ENCODE measurements at regions not wholly inside any gene's neighbourhood (a gene's known extent, or its start where the extent isn't known, plus 50 kb on each side); places are given as distances from the start of the nearest gene placed in this dataset.

GRCh38 chr14:56903304-56903969, 93.2 kb upstream of the OTX2 start:
- H3K4me3 ChIP-seq (ENCODE audit: low read depth, low read length) = no peak overlapping the region
- TF ChIP-seq CTCF (IDR thresholded peaks at IDR 0.05; ENCODE audit: low read depth, low read length, missing control alignments) = no peak
- in situ Hi-C loops (cut with HindIII; ENCODE audit: low sequenced_read_pairs) = no loop called here
- DNase-seq (ENCODE audit: low read depth) = no peak

DNA sequence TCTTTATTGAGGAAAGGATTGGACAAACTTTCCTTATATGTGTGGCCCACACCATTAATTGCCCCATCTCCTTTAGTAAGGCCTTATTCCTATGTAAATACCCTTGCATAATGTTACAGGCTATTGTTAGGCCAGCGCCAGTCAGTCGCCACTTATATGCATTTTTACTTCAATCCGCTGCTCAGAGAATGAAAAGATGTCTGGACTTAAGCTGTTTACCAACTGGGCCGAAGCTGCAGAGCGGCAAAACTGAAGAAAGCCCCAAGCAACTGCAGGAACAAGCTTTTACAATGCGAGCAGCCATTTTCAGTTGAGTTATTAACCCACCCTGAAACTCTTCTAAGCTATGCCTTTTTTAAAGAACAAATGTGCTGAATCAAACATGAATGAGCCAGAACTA, 92.1 kb upstream of the OTX2 start:
- in situ Hi-C loops (cut with HindIII; ENCODE audit: low sequenced_read_pairs) = no loop called here
- no peak overlapping the region for H3K4me3 ChIP-seq (ENCODE audit: low read depth, low read length)
- no peak for DNase-seq (ENCODE audit: low read depth)
- no peak for TF ChIP-seq CTCF (IDR thresholded peaks at IDR 0.05; ENCODE audit: low read depth, low read length, missing control alignments)

GRCh38 chr14:56900726-56901125, 90.4 kb upstream of the OTX2 start:
- H3K4me3 ChIP-seq (ENCODE audit: low read depth, low read length) = no peak overlapping the region
- in situ Hi-C loops (cut with HindIII; ENCODE audit: low sequenced_read_pairs) = no loop called here
- TF ChIP-seq CTCF (IDR thresholded peaks at IDR 0.05; ENCODE audit: low read depth, low read length, missing control alignments) = no peak
- DNase-seq (ENCODE audit: low read depth) = no peak

DNA sequence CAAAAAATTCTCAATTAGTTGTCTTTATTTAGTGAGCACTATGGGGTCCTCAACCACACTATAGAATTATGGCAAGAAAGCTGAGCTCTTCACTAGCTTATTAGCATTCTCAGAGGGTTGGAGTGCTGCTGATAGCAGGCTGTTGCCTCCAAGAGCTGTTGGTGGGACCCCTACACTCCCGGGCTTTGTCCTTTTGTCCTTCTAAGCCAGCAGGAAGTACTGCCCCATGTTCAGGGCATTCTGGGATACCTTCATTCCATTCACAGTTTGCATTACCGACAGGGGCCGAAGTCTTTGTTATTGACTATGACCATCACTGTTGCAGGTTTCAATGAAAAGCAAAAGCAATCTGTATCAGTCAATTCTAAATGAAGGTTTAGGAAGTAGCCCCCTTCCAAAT, 89.5 kb upstream of the OTX2 start:
- no peak overlapping the region for H3K4me3 ChIP-seq (ENCODE audit: low read depth, low read length)
- no peak for TF ChIP-seq CTCF (IDR thresholded peaks at IDR 0.05; ENCODE audit: low read depth, low read length, missing control alignments)
- in situ Hi-C loops (cut with HindIII; ENCODE audit: low sequenced_read_pairs) = no loop called here
- DNase-seq (ENCODE audit: low read depth) = no peak

- in situ Hi-C loops (cut with HindIII; ENCODE audit: low sequenced_read_pairs) = no loop called here
- DNase-seq (ENCODE audit: low read depth) = no peak
- TF ChIP-seq CTCF (IDR thresholded peaks at IDR 0.05; ENCODE audit: low read depth, low read length, missing control alignments) = no peak
- H3K4me3 ChIP-seq (ENCODE audit: low read depth, low read length) = no peak overlapping the region
Measured at GRCh38 chr14:56896922-56897321, 86.6 kb upstream of the OTX2 start.

- no peak for TF ChIP-seq CTCF (IDR thresholded peaks at IDR 0.05; ENCODE audit: low read depth, low read length, missing control alignments)
- in situ Hi-C loops (cut with HindIII; ENCODE audit: low sequenced_read_pairs) = no loop called here
- no peak for DNase-seq (ENCODE audit: low read depth)
- no peak overlapping the region for H3K4me3 ChIP-seq (ENCODE audit: low read depth, low read length)
Measured at GRCh38 chr14:56896231-56896630, 86.0 kb upstream of the OTX2 start.
